Kidney glomerular epithelial cell (primary cell): ENCODE measurements at regions not wholly inside any gene's neighbourhood (a gene's known extent, or its start where the extent isn't known, plus 50 kb on each side); places are given as distances from the start of the nearest gene placed in this dataset.
"Not testable (repeated sequence)": the region's sequence is repeated elsewhere in the genome, so short reads cannot be mapped to it uniquely, and the experiment has no call there.

Experiments used
- DNase-seq: peaks from one replicate; lab custom pipeline; 2025; lab: John Stamatoyannopoulos, UW

DNA sequence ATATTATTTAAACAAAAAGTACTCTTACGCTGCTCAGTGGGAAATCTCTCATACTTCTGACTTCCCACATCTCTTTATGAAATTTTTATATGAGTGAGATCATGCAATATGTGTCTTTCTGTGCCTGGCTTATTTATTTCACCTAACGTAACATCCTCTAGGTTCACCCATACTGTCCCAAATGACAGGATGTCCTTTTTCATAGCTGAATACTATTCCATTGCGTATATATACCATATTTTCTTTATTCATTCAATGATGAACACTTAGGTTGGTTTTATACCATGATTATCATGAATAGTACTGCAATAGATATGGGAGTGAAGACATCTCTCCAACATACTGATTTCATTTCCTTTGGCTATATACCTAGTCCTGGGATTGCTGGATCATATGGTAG lies 57.8 kb upstream of the TPP2 start:
- DNase-seq: no peak

DNA sequence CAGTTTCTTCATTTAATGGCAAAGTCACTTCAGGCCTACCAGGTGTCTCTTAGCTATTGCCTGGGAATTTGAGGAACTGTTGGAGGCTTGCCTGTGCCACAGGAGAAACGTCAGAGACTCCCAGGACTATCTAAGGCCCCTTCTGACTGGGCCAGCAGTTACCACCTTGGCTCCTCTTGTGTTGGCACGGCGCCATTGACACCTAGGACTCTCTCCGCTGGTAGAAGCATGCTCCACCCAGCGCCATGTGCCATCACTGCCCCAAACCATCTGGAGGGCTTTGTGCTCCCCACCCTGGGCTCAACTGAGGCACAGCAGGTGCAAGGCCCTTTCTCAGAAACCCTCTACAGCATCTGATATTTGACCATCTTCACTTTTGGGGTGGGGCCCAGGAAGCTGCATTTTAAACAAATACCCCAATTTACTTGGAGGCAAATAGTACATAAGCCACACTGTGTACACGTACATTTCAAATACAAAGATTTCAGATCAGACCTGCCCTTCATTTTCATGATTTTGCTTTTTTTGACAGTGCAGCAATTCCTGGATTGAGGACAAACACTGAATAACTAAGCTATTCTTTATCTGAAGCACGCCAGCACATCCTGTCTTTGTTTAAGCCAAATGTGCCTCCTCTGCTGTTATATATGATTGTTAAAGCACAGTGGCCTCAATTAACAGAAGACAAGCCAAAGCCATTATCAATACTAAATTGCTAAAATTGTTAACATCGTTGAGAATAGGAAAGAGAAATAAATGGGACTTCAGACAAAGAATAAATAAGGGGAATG lies 59.9 kb upstream of the TPP2 start:
- DNase-seq: no peak

DNA sequence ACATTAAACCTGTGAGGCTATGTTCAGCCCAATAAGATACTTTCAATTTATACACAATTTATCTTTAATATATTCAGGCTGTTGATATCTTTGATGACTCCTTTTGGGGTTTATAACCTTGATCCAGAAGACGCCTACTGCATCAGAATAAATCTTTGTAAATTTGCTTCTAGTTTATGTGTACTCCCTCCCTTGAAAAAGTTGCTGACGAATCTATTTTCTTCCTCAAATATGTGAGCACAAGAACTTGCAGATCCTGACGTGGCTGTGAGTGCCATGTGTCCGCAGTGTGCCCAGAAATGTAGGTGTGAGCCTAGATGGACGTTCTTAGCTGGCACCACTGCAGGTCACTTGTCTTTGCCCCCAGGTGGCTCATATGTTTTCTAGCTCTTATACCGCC lies 60.6 kb upstream of the TPP2 start:
- no peak for DNase-seq

DNA sequence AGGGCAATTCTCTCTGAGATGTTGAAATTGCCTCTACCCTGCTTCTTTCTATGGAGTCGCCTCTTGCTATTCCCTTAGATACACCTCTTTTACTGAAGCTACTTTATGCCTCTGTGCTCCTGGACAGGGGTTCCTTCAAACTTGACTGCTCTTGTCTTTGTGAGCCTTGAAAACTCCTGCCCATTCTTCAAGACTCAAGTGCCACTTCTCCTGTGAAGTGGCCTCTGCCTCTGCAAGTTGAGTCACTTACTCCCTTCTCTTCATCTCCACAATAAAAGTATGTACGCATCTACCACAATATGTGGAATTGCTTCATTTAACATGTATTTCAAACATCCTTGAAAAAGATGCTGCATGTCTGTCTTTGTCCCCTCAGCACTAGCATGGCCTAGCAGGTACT lies 66.0 kb upstream of the TPP2 start:
- no peak for DNase-seq

DNA sequence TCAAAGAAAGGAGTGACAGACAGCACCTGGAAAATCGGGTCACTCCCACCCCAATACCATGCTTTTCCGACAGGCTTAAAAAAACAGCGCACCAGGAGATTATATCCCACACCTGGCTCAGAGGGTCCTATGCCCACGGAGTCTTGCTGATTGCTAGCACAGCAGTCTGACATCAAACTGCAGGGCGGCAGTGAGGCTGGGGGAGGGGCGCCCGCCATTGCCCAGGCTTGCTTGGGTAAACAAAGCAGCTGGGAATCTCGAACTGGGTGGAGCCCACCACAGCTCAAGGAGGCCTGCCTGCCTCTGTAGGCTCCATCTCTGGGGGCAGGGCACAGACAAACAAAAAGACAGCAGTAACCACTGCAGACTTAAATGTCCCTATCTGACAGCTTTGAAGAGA lies 74.5 kb upstream of the TPP2 start:
- DNase-seq: not testable (repeated sequence)

DNA sequence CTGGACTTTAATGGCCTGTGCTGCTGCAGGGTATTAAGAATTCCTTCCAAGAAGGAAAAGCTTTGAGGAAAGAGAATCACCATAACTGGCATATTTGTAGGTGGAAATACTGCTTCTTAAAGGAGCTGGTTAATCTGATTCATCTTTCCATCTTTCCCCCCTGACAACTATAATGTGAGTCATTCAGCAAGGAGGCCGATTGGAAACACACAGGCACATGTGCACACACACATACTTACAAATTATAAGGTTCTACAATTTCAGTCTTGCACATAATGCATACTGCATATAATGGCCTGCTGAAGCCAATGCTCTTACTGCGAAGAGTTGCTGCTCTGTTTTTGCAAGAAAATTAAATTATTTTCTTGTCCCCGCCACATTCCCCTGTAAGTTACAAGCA lies 78.8 kb upstream of the TPP2 start:
- DNase-seq: no peak

DNA sequence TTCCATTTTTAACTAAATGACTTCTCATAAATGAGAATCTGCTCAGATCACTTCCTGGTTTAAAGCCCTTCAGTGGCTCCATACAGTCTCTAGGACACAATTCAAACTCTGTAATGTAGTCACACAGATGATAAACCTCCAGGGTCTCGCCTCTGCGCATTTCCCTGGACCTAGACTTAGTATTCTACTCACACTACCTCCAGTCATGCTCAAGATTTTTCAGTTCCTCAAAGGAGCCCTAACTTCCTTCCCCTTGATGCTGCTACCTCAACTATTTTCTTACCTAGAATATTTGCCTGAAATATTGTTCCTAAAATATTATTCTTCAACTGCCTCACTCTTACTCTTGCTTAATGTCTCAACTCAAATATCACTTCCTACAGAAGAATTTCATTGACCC lies 86.7 kb upstream of the TPP2 start:
- DNase-seq: no peak

DNA sequence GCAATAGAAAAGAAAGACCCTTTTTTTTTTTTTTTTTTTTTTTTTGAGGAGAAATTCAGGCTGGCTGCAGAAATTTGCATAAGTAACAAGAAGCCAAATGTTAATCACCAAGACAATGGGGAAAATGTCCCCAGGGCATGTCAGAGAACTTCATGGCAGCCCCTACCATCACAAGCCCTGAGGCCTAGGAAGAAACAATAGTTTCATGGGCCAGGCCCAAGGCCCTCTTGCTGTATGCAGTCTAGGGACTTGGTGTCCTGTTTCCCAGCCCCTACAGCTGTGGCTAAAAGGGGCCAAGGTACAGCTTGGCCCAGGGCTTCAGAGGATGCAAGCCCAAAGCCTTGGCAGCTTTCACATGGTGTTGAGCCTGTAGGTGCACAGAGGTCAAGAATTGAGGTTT lies 88.4 kb upstream of the TPP2 start:
- DNase-seq: no peak

DNA sequence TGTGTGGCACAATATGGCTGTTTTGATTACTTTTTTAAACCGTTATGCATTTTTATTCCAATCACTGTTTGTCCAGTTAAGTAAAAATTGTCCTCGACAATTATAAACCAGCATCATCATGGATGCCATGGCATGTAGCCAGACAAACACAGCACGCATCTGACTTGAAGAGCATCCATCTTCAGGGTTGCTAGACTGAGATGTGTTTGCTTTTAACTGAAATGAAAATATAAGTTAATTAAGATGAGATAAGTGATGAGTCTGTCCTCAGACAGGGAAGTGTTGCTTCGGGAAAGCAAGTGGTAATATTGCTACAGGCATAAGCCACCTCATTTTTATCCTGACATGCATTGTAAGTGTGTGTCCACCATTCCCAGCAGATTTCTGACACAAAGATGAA lies 92.8 kb upstream of the TPP2 start:
- DNase-seq: no peak

DNA sequence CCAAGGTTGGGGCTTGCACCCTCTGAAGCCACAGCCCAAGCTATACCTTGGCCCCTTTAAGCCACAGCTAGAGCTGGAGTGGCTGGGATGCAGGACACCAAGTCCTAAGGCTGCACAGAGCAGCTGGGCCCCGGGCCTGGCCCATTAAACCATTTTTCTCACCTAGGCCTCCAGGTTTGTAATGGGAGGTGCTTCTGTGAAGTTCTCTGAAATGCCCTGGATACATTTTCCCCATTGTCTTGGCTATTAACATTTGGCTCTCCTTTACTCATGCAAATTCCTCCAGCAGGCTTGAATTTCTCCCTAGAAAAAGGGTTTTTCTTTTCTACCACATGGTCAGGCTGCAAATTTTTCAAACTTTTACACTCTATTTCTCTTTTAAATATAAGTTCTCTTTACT lies 93.8 kb upstream of the FGF14 start:
- no peak for DNase-seq

DNA sequence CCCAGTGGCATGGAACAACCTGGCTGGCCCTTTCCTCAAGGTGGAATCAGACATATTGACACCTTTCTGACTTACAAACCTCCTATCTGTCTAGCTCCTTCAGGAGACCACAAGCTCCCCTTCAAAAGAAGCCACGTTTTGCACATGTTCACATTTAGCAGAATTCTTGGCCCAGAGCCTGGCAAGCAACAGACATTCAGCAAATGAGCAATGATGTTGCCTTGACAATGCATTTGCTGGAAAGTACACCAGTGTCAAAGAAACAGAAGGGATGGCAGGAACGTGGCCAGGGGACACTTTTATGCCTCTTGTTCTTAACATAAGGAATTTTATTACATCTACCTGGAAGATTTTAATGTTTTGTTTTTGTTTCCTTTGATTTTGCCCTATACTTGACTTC lies 85.5 kb upstream of the FGF14 start:
- DNase-seq: no peak

DNA sequence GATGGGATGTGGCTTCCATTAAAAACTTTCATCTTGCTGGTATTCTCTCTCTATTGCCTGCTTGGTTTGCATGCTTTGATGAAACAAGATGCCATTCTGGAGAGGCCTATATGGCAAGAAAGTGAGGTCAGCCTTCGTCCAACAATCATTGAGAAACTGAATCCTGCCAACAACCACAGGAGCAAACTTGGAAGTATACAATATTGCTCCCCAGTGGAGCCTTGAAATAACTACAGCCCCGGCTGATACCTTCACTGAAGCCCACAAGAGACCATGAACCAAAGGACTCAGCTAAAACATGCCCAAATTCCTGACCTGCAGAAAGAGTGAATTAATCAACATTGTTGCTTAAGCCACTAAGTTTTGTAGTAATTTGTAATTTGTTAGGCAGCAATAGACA lies 82.5 kb upstream of the FGF14 start:
- DNase-seq: no peak

DNA sequence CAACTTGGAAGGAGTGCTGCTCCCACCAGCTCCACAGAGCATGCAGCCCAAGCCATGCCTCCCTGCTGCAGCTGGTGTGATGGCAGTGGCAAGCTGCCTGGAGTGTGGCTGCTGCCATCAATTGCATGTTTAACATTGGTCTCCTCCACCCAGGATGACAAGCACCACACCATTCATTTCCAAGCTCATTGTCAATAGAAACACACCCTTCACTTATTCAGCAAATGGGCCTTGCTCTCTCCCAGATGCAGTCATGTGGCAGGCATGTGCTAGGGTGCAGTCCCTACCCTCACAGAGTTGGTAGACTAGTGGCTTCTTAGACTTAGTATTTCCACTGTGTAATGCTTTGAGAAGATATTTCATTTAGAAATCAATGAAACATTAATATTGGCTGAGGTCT lies 70.8 kb upstream of the FGF14 start:
- no peak for DNase-seq

DNA sequence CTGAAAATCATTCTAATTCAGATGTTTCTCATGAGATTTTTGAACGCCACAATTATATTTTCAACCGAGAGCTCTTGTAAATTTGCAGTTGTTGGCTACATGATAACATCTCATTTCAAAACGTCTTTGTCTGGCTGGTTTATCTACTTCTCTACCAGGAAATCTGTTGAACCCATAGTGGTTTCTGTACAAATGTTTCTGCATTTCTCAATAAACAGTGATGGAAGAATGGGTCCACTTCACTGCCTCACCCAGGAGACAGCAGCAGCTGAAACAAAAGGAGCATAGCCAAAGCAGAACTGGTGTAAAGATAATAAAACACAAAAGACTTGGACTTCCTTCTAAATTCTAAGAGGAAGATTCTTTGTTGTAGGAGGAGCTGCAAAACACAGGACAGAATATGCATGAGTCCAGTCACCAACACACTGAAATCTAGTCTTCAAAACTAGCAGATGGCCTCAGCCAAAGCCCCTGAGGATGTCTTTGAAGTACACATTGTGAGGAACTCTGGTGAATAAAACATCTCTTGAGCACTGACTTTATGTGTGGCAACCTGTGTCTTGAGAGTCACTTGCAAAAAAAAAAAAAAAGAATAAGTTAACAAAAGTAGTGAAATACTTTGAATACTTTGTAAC lies 68.6 kb upstream of the FGF14 start:
- no peak for DNase-seq

DNA sequence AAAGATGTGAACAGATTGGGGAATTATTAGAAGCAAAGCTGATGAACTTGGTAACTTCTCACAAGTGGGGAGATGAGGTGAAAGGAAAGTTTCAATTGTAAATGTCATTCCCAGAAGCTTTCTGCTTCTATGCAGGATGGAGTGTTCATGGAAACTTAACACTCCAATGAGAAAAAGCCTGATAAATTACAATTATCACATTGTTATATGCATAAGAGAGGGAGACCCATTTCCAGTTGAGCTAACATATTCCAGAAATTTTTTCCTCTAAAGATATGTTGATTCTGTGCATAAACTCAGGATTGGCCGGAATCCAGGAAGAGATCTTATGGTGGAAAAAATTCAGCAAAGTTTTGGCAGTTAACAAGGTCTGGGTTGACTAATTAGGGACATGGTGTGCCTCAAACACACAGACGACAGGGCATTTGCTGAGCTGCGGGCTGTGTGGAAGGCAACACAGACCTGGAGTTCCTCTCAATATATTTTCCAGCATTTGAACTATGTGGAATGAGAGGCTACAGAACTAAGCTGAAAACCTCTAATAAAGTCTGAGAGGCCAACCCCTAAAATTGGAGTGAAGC lies 64.9 kb upstream of the FGF14 start:
- DNase-seq: no peak

DNA sequence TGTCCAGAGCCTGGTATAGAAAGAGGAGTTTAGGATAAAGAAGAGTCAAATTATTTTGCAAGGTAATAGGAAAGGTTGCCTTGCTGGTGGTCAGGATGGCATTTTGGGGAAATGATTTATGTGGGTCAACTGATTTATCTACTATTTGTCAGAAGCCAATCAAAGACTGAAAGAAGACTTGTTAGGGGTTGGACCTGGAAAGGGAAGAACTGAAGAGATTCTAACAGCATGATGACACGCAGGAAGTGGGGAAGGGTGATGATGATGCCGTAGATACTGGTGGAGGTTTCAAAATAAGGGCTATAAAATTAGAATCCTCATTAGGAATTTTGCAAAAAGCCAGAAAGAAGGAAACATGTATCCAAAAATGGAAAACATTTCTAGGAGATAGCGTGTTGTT lies 60.7 kb upstream of the FGF14 start:
- DNase-seq: no peak

DNA sequence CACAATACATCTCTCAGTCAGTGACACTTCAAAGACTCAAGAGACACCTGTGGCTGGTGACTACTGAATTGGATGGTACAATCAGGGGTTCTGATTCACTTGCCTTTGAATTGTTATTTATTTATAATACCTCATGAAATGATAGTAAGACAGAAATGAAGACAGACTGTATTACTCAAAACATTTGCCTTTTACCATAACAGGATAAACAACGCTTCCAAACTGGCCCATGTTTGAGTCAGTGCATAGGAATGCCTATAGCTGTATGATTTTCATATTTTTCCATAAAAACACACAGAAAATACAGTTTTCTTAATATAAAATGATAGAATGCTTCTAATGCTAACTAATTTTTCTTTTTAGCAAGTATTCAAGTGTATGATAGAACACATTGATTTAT lies 59.5 kb upstream of the FGF14 start:
- no peak for DNase-seq

DNA sequence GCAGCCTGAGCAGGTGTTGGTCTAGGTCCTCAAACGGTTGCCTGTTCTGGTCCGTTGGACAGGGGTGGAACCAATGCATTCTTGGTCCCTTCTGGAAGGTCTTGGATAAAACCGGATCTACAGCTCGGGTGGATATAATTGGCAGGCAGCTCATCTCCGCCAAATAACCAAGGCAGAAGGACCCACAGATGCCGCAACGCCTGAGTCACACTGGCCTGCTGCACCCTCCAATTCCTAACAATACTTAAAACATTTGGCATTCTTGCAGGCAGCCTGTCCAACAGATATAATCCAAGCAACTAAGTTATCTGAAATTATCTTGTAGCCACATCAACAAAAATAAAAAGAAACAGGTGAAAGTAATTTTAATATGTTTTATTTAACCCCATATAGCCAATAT lies 59.0 kb upstream of the FGF14 start:
- no peak for DNase-seq

DNA sequence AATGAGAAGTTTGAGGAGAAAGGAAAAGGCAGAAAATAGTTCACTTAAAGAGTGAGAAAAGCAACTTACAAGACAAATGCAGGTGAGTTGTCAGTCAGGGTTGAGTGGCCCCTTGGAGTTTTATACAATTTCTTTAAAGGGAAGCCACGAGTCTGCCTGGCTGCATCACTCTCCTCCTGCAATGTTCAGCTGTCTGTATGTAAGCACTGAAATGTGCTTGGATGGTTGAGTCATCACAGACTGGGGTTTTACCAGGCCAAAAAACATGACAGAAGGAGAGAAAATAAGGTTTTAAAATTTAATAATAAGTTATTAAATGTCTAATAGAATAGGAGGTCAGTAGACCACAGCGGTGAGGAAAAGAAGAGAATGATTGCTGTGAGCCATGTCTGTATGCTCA lies 51.0 kb upstream of the FGF14 start:
- DNase-seq: peak; percentile 5
